Mammary epithelial cell (primary cell): ENCODE measurements at regions not wholly inside any gene's neighbourhood (a gene's known extent, or its start where the extent isn't known, plus 50 kb on each side); places are given as distances from the start of the nearest gene placed in this dataset.

Experiments used
- EZH2 ChIP-seq: IDR thresholded peaks from 2 replicates; pipeline ENCODE4 v1.6.1; 2012; ENCODE audit warnings: low read length, inconsistent platforms, borderline replicate concordance
- TF ChIP-seq, protein P1 (sequence below), 2 donors: IDR thresholded peaks in 1 of 2; conservative IDR thresholded peaks in 1 of 2; 2 replicates each; pipeline ENCODE4 v1.5.1; 2011 to 2012; ENCODE audit warnings: inconsistent platforms in 2 of 2, low read length in 2 of 2, mild to moderate bottlenecking in 2 of 2, control low read depth in 1 of 2, low read depth in 1 of 2; ENCODE audit not compliant: insufficient read depth in 1 of 2; ENCODE audit errors: extremely low read depth in 1 of 2

- TF ChIP-seq, protein P1, sequence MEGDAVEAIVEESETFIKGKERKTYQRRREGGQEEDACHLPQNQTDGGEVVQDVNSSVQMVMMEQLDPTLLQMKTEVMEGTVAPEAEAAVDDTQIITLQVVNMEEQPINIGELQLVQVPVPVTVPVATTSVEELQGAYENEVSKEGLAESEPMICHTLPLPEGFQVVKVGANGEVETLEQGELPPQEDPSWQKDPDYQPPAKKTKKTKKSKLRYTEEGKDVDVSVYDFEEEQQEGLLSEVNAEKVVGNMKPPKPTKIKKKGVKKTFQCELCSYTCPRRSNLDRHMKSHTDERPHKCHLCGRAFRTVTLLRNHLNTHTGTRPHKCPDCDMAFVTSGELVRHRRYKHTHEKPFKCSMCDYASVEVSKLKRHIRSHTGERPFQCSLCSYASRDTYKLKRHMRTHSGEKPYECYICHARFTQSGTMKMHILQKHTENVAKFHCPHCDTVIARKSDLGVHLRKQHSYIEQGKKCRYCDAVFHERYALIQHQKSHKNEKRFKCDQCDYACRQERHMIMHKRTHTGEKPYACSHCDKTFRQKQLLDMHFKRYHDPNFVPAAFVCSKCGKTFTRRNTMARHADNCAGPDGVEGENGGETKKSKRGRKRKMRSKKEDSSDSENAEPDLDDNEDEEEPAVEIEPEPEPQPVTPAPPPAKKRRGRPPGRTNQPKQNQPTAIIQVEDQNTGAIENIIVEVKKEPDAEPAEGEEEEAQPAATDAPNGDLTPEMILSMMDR (conservative IDR thresholded peaks at IDR 0.05 in 1 of 2, IDR thresholded peaks at IDR 0.05 in 1 of 2; ENCODE audit: extremely low read depth in 1 of 2, insufficient read depth in 1 of 2, low read depth in 1 of 2, low read length in 2 of 2), result no peak
- no peak for TF ChIP-seq EZH2
These were observed 160.3 kb upstream of the ESRRG start for GRCh38 chr1:216883518-216883917.
